HepG2 (cell line): ENCODE measurements at regions not wholly inside any gene's neighbourhood (a gene's known extent, or its start where the extent isn't known, plus 50 kb on each side); places are given as distances from the start of the nearest gene placed in this dataset.

Experiments used
- NR2F2 ChIP-seq: IDR thresholded peaks from 2 replicates; pipeline ENCODE4 v1.6.1; 2012; ENCODE audit warnings: low read depth, inconsistent platforms, borderline replicate concordance
- ZNF138 ChIP-seq: sonication (generic); formaldehyde crosslinking; IDR thresholded peaks from 2 replicates; pipeline ENCODE4 v1.5.0; 2020; ENCODE audit warnings: mild to moderate bottlenecking, low read depth, missing genetic modification reagents
- ZNF589 ChIP-seq: sonication (generic); formaldehyde crosslinking; conservative IDR thresholded peaks from 2 replicates; pipeline ENCODE4 v1.8.0; 2022; ENCODE audit warnings: mild to moderate bottlenecking, moderate library complexity, missing genetic modification reagents
- ZSCAN25 ChIP-seq: sonication (generic); formaldehyde crosslinking; IDR thresholded peaks from 2 replicates; pipeline ENCODE4 v1.8.0; 2022; ENCODE audit warnings: mild to moderate bottlenecking, missing genetic modification reagents
- TF ChIP-seq, protein P1 (sequence below): sonication (generic); formaldehyde crosslinking; IDR thresholded peaks from 2 replicates; pipeline ENCODE4 v1.5.0; 2020; ENCODE audit warnings: mild to moderate bottlenecking, missing genetic modification reagents, moderate library complexity
- TF ChIP-seq, protein P2 (sequence below), 2 experiments: IDR thresholded peaks; 2 replicates each; pipeline ENCODE4 v1.6.1; 2011 to 2012; ENCODE audit warnings: low read length in 2 of 2, borderline replicate concordance in 1 of 2, low read depth in 1 of 2, mild to moderate bottlenecking in 1 of 2, moderate library complexity in 1 of 2

DNA sequence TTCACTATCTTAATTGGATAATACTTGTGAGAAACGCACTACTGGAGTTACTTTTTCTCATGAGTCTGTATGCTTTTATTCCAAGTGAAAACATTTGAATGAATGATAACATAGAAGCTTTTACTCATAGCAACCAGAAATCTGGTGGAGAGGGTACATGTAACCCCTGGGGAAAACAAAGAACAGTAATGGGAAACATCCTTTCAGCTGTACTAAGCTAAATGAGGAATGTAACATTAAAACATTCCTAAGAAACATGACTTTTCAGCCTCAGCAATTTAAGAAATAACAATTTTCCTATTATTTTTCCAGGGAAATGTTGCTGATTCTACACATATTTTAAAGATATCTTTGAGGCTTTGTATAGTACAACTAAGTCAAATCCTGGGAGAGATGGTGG is 97.2 kb upstream of the CEP126 start:
- TF ChIP-seq, protein P1, sequence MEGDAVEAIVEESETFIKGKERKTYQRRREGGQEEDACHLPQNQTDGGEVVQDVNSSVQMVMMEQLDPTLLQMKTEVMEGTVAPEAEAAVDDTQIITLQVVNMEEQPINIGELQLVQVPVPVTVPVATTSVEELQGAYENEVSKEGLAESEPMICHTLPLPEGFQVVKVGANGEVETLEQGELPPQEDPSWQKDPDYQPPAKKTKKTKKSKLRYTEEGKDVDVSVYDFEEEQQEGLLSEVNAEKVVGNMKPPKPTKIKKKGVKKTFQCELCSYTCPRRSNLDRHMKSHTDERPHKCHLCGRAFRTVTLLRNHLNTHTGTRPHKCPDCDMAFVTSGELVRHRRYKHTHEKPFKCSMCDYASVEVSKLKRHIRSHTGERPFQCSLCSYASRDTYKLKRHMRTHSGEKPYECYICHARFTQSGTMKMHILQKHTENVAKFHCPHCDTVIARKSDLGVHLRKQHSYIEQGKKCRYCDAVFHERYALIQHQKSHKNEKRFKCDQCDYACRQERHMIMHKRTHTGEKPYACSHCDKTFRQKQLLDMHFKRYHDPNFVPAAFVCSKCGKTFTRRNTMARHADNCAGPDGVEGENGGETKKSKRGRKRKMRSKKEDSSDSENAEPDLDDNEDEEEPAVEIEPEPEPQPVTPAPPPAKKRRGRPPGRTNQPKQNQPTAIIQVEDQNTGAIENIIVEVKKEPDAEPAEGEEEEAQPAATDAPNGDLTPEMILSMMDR (CRISPR knock-in tag): no peak
- TF ChIP-seq ZNF138 (CRISPR knock-in tag): no peak
- TF ChIP-seq, protein P2, sequence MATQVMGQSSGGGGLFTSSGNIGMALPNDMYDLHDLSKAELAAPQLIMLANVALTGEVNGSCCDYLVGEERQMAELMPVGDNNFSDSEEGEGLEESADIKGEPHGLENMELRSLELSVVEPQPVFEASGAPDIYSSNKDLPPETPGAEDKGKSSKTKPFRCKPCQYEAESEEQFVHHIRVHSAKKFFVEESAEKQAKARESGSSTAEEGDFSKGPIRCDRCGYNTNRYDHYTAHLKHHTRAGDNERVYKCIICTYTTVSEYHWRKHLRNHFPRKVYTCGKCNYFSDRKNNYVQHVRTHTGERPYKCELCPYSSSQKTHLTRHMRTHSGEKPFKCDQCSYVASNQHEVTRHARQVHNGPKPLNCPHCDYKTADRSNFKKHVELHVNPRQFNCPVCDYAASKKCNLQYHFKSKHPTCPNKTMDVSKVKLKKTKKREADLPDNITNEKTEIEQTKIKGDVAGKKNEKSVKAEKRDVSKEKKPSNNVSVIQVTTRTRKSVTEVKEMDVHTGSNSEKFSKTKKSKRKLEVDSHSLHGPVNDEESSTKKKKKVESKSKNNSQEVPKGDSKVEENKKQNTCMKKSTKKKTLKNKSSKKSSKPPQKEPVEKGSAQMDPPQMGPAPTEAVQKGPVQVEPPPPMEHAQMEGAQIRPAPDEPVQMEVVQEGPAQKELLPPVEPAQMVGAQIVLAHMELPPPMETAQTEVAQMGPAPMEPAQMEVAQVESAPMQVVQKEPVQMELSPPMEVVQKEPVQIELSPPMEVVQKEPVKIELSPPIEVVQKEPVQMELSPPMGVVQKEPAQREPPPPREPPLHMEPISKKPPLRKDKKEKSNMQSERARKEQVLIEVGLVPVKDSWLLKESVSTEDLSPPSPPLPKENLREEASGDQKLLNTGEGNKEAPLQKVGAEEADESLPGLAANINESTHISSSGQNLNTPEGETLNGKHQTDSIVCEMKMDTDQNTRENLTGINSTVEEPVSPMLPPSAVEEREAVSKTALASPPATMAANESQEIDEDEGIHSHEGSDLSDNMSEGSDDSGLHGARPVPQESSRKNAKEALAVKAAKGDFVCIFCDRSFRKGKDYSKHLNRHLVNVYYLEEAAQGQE (IDR thresholded peaks at IDR 0.05; ENCODE audit: borderline replicate concordance in 1 of 2, low read depth in 1 of 2, low read length in 2 of 2): no peak
- TF ChIP-seq NR2F2: no peak
- TF ChIP-seq ZSCAN25: no peak
- TF ChIP-seq ZNF589 (CRISPR knock-in tag): no peak
